Fibroblast of lung (primary cell): ENCODE measurements at regions not wholly inside any gene's neighbourhood (a gene's known extent, or its start where the extent isn't known, plus 50 kb on each side); places are given as distances from the start of the nearest gene placed in this dataset.

Experiments
- EZH2 ChIP-seq: IDR thresholded peaks from 2 replicates; pipeline ENCODE4 v1.5.1; 2012; ENCODE audit warnings: low read length, control low read depth, mild to moderate bottlenecking; ENCODE audit errors: missing control alignments
- TF ChIP-seq, protein P1 (sequence below), 2 donors: IDR thresholded peaks in 1 of 2; conservative IDR thresholded peaks in 1 of 2; 1 replicate in 1 of 2; 2 replicates in 1 of 2; pipeline ENCODE4 v1.5.1; 2011 to 2012; ENCODE audit warnings: low read length in 2 of 2, control low read depth in 1 of 2, inconsistent platforms in 1 of 2, low read depth in 1 of 2, mild to moderate bottlenecking in 1 of 2

DNA sequence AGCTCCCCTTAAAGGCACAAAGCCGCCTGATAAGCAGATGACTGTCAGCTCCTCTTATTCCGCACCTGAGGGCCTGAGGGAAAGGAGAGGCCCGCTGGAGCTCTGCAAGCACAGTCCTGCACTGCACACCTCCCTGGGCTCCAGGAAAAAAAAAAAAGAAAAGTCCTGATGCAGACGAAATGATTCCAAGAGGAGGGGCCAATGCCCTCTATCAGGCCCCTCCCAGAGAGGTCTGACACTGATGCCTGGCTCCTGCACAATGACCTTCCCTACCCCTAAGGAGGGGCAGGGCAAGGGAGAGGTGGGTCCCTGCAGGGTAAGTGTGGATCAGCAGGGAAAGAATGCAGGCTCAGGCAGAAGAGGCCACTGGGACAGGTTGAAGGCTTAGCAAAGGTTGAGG is 572.7 kb downstream of the SOX6 start:
- TF ChIP-seq, protein P1, sequence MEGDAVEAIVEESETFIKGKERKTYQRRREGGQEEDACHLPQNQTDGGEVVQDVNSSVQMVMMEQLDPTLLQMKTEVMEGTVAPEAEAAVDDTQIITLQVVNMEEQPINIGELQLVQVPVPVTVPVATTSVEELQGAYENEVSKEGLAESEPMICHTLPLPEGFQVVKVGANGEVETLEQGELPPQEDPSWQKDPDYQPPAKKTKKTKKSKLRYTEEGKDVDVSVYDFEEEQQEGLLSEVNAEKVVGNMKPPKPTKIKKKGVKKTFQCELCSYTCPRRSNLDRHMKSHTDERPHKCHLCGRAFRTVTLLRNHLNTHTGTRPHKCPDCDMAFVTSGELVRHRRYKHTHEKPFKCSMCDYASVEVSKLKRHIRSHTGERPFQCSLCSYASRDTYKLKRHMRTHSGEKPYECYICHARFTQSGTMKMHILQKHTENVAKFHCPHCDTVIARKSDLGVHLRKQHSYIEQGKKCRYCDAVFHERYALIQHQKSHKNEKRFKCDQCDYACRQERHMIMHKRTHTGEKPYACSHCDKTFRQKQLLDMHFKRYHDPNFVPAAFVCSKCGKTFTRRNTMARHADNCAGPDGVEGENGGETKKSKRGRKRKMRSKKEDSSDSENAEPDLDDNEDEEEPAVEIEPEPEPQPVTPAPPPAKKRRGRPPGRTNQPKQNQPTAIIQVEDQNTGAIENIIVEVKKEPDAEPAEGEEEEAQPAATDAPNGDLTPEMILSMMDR (conservative IDR thresholded peaks at IDR 0.05 in 1 of 2, IDR thresholded peaks at IDR 0.05 in 1 of 2; ENCODE audit: low read depth in 1 of 2, low read length in 2 of 2) = no peak
- TF ChIP-seq EZH2 = no peak
